Activated naive CD4-positive, alpha-beta T cell treated with anti-CD3 and anti-CD28 coated beads for 36 hours (primary cell): ENCODE measurements at regions not wholly inside any gene's neighbourhood (a gene's known extent, or its start where the extent isn't known, plus 50 kb on each side); places are given as distances from the start of the nearest gene placed in this dataset.
"Not testable (repeated sequence)": the region's sequence is repeated elsewhere in the genome, so short reads cannot be mapped to it uniquely, and the experiment has no call there.

Experiments
- CTCF ChIA-PET: fragments of 350-600 bp; sonication (Branson Sonifier 250); formaldehyde crosslinking; loops from one replicate; lab custom pipeline; 2021; ENCODE audit warnings: antibody characterized with exemption; lab: Charles Lee
- DNase-seq: peaks from one replicate; pipeline ENCODE4 v3.0.0-alpha.2; 2020
- H3K27ac Mint-ChIP-seq: one replicate; pipeline ENCODE4 v1.8.0; 2021; ENCODE audit warnings: mild to moderate bottlenecking, mixed read lengths
- H3K27me3 Mint-ChIP-seq: one replicate; pipeline ENCODE4 v1.8.0; 2021; ENCODE audit warnings: low read depth, mixed read lengths
- H3K36me3 Mint-ChIP-seq: one replicate; pipeline ENCODE4 v1.8.0; 2021; ENCODE audit warnings: low read depth, mixed read lengths
- H3K4me1 Mint-ChIP-seq: one replicate; pipeline ENCODE4 v1.8.0; 2021; ENCODE audit warnings: low read depth, mixed read lengths
- H3K4me3 Mint-ChIP-seq: one replicate; pipeline ENCODE4 v1.8.0; 2021; ENCODE audit warnings: mild to moderate bottlenecking, moderate library complexity, mixed read lengths
- H3K9me3 Mint-ChIP-seq: one replicate; pipeline ENCODE4 v1.8.0; 2021; ENCODE audit warnings: mixed read lengths
- intact Hi-C: fragments of 100-400 bp; cut with micrococcal nuclease; formaldehyde crosslinking; loops from one replicate; pipeline ENCODE4 v1.15.1; 2023

DNA sequence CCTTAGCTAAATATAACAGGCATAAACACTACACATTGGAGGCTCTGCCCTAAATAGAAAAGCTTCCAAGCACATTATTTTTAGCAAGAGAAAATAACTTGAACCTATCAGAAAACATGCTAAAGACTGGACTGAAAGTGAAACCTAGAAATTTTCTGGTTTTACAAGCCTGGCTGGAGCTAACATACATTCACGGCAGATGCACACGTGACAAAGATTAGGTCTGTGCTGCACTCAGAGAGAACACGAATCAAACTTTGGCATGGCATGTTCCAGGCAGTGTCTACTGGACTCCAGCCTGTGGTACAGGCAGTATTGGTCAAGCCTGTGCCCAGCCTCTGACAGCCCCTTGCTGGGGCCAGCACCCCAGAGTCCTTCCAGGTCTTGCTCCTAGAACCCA lies 94.1 kb upstream of the PCBD1 start:
- DNase-seq, result no peak
- H3K9me3 Mint-ChIP-seq, result no peaks in the 10 kb centered on the region
- H3K4me1 Mint-ChIP-seq, result peaks cover 8% of the 10 kb centered on the region
- intact Hi-C loops, result no loop called here
- no peak overlapping the region for H3K4me3 Mint-ChIP-seq
- H3K36me3 Mint-ChIP-seq, result no peaks in the 10 kb centered on the region
- no peaks in the 10 kb centered on the region for H3K27me3 Mint-ChIP-seq
- H3K27ac Mint-ChIP-seq, result no peak overlapping the region
- CTCF ChIA-PET, result interaction anchor here (0.7 to 1.2 kb wide), 2 partner anchors 58 to 197 kb away, joined by 3 read pairs; no protein-coding TSS in a partner anchor

DNA sequence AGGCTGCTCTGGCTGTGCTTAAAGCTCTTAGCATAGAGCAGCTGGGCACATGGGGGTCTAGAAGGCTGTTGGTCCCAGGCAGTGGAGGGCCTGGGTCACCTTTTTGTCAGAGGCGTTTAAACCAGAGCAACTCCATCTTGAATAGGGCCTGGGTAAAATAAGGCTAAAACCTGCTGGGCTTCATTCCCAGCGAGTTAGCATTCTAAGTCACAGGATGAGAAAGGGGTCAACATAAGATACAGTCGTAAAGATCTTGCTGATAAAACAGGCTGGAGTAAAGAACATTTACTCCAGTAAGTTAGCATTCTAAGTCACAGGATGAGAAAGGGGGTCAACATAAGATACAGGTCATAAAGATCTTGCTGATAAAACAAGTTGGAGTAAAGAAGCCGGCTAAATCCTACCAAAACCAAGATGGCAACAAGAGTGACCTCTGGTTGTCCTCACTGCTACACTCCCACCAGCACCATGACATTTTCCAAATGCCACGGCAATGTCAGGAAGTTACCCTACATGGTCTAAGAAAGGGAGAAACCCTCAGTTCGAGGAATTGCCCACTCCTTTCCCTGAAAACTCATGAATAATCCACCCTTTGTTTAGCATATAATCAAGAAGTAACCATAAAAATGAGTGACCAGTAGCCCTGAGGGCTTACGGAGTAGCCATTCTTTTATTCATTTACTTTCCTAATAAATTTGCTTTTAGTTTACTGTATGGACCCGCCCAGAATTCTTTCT lies 96.8 kb upstream of the PCBD1 start:
- Mint-ChIP-seq H3K27me3 (no peaks in the 10 kb centered on the region), H3K4me3 (no peak overlapping the region), H3K4me1 (peaks cover 8% of the 10 kb centered on the region), H3K9me3 (no peaks in the 10 kb centered on the region), H3K27ac (no peak overlapping the region), H3K36me3 (no peaks in the 10 kb centered on the region)
- DNase-seq, result no peak
- intact Hi-C loops, result no loop called here
- CTCF ChIA-PET, result no interaction called here

DNA sequence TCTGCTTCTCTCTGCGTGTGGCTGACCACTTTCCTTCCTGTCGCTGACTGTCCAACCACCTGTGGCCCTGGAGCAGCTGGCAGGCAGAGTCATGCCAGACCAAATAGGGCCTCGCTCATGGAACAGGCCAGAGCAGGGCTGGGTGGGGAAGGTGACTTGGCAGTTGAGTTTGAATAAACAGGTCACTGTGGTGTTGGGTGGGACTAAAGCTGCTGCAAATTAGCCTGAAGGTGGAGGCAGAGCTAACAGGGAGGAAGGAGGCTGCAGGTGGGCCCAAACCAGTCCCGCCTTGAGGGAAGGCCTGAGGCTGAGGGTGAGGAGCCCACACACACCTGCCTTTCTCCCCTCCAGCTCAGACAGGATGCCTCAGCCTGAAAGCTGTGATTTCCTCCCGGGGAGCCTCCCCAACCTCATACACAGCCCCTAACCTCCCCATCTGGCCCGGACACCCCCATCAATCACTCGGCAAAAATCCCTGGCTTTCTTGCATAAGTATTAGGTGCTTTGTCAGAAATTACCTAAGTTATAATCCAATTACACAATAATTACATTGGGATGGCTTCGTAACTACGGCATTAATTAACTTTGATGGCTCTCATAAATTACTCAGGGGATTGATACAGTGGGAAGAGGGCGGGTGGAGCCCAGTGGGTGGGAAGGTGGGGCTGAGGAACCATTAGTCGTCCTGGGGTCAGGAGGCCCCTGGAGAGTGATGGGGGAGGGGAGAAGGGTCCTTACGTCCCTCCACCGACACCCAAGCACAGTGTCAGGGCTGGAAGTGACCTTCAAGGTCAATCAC lies 97.7 kb upstream of the PCBD1 start:
- Mint-ChIP-seq H3K4me3 (no peak overlapping the region), H3K36me3 (no peaks in the 10 kb centered on the region), H3K9me3 (no peaks in the 10 kb centered on the region), H3K4me1 (peaks cover 8% of the 10 kb centered on the region), H3K27ac (no peak overlapping the region), H3K27me3 (no peaks in the 10 kb centered on the region)
- no peak for DNase-seq
- intact Hi-C loops, result no loop called here
- CTCF ChIA-PET, result no interaction called here

DNA sequence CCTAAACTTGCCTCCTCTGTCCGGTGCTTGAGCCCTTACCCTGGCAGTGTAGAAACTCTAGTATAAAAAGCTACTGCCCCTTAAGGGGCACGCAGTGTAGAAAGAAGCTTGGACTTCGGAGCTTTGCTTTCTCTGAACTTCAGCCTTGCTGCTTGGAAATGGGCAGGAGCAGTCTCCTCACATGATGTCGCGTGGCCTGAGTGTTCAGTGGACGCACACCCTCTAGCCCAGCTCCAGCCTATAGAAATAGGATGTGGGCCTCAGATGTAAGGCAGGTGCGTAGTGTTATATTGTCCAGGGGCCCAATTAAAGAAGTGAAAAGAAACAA lies 98.2 kb upstream of the PCBD1 start:
- intact Hi-C loops, result no loop called here
- Mint-ChIP-seq H3K27me3 (no peaks in the 10 kb centered on the region), H3K36me3 (no peaks in the 10 kb centered on the region), H3K4me1 (peaks cover 8% of the 10 kb centered on the region), H3K4me3 (no peak overlapping the region), H3K9me3 (no peaks in the 10 kb centered on the region), H3K27ac (no peak overlapping the region)
- CTCF ChIA-PET, result no interaction called here
- no peak for DNase-seq

- H3K4me3 Mint-ChIP-seq, result no peak overlapping the region
- no peaks in the 10 kb centered on the region for H3K9me3 Mint-ChIP-seq
- no peaks in the 10 kb centered on the region for H3K27me3 Mint-ChIP-seq
- no peaks in the 10 kb centered on the region for H3K36me3 Mint-ChIP-seq
- intact Hi-C loops, result no loop called here
- CTCF ChIA-PET, result no interaction called here
- peaks cover 4% of the 10 kb centered on the region for H3K4me1 Mint-ChIP-seq
- no peak for DNase-seq
- H3K27ac Mint-ChIP-seq, result no peak overlapping the region
Observed at GRCh38 chr10:70987396-70988130, 99.2 kb upstream of the PCBD1 start.

DNA sequence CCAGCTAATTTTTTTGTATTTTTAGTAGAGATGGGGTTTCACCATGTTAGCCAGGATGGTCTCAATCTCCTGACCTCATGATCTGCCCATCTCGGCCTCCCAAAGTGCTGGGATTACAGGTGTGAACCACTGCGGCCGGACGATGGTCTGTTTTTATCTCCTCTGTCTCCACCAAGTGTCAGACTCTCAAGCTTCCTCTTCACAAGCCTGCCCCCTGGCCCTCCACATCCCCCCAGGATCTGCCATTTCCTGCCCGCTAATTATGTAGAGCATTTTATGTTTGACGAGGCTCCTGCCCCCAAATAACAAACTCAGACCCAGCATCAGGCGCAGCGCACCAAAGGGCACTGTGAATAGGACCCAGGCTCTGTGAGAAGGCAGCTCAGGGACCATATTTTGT lies 101.8 kb upstream of the PCBD1 start:
- intact Hi-C loops, H3K27me3 Mint-ChIP-seq, H3K4me3 Mint-ChIP-seq, H3K4me1 Mint-ChIP-seq, DNase-seq, H3K36me3 Mint-ChIP-seq, H3K9me3 Mint-ChIP-seq, H3K27ac Mint-ChIP-seq: not testable (repeated sequence)
- CTCF ChIA-PET, result interaction anchor here (1.1 kb wide), 1 partner anchor 65 kb away, joined by 3 read pairs; no protein-coding TSS in a partner anchor

DNA sequence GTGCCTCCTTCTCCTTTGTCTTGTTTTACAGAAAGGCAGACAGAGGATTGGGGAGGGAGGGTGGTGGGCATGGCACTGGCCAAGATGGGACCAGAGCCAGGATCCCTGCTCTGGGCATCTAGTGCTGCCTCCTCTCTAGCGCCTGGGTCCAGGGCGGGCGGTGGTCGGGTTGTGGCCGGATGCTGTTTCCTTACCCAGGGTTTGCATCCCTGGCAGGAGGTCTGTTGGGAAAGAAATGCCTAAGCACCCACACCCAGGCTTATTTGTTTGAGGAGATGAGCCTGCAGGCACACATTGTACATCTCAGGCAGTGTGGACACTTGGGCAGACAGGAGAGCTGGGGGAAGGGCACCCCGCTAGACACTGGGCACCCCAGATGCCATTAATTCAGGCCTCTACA lies 102.3 kb upstream of the PCBD1 start:
- intact Hi-C loops, result no loop called here
- no peak for DNase-seq
- Mint-ChIP-seq H3K9me3 (no peaks in the 10 kb centered on the region), H3K4me3 (no peak overlapping the region), H3K27me3 (no peaks in the 10 kb centered on the region), H3K4me1 (no peaks in the 10 kb centered on the region), H3K36me3 (no peaks in the 10 kb centered on the region), H3K27ac (no peak overlapping the region)
- CTCF ChIA-PET, result no interaction called here

DNA sequence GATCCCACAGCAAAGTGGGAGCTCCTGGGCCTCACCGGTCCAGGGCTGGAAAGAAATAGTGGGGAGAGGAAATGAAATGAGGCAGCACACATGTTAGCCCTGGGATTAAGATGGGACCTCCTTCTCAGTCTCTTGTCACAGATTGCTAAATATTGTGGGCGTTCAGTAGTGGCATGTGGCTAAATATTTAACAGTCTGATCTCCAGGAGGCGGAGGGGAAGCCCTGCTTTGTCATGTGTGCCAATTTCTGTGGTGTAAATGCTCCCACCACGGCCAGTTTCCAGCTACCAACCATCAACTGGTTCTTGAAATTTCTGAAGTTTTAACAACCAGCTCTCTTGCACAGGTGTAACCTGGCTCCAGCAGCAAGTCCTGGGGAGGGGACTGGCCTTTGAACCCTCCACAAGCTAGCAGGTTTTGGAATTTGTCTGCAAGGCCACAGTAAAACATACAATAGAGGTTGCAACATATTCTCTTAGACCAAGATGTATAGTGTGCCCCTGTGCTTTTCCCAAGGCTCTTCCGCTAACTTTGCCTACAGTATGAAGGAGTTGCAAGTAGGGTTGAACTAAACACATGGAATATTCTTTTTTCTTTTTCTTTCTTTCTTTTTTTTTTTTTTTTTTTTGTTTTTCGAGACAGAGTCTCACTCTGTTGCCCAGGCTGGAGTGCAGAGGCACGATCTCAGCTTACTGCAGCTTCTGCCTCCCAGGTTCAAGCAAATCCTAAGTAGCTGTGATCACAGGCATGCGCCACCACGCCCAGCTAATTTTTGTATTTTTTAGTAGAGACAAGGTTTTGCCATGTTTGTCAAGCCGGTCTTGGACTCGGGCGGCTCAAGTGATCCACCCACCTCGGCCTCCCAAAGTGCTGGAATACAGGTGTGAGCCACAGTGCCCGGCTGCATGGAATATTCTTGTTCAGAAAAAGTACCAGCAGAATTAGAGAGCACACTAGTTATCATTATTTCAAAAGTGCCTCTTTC lies 103.1 kb upstream of the PCBD1 start:
- Mint-ChIP-seq H3K27me3 (no peaks in the 10 kb centered on the region), H3K9me3 (no peaks in the 10 kb centered on the region), H3K27ac (no peak overlapping the region), H3K4me3 (no peak overlapping the region), H3K36me3 (no peaks in the 10 kb centered on the region), H3K4me1 (no peaks in the 10 kb centered on the region)
- intact Hi-C loops, result no loop called here
- DNase-seq, result no peak
- CTCF ChIA-PET, result no interaction called here

GRCh38 chr10:70992436-70992835 lies 104.1 kb upstream of the PCBD1 start:
- H3K27ac Mint-ChIP-seq, result no peak overlapping the region
- no peak overlapping the region for H3K4me3 Mint-ChIP-seq
- no peak for DNase-seq
- no peaks in the 10 kb centered on the region for H3K27me3 Mint-ChIP-seq
- H3K36me3 Mint-ChIP-seq, result no peaks in the 10 kb centered on the region
- intact Hi-C loops, result no loop called here
- H3K9me3 Mint-ChIP-seq, result no peaks in the 10 kb centered on the region
- H3K4me1 Mint-ChIP-seq, result no peaks in the 10 kb centered on the region
- CTCF ChIA-PET, result no interaction called here

DNA sequence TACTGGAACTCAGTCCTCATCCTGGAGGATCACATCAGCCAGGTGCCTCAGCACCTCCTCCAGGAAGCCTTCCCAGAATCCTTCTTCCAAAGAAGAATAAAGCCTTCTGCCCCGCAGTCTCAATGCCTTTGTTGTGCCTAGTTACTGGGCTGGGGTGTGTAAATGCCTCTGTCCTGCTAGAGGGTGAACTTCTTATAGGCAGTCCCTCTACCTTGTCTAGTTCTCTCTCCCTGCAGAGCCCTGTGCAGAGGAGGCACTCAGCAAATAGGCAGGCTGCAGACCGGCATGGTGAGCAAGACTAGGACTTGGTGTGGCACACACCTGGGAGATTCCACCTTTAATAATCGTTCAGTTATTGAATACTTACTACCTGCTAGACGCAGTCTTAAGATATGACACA lies 104.7 kb upstream of the PCBD1 start:
- Mint-ChIP-seq H3K27me3 (no peaks in the 10 kb centered on the region), H3K9me3 (no peaks in the 10 kb centered on the region), H3K36me3 (no peaks in the 10 kb centered on the region), H3K4me3 (no peak overlapping the region), H3K4me1 (no peaks in the 10 kb centered on the region), H3K27ac (no peak overlapping the region)
- DNase-seq, result no peak
- intact Hi-C loops, result no loop called here
- CTCF ChIA-PET, result no interaction called here

- CTCF ChIA-PET, result no interaction called here
- H3K27ac Mint-ChIP-seq, result no peak overlapping the region
- no peaks in the 10 kb centered on the region for H3K27me3 Mint-ChIP-seq
- no peaks in the 10 kb centered on the region for H3K4me1 Mint-ChIP-seq
- no peak for DNase-seq
- peaks cover 2% of the 10 kb centered on the region for H3K9me3 Mint-ChIP-seq
- intact Hi-C loops, result no loop called here
- H3K4me3 Mint-ChIP-seq, result no peak overlapping the region
- H3K36me3 Mint-ChIP-seq, result no peaks in the 10 kb centered on the region
Observed at GRCh38 chr10:70996549-70996948, 108.2 kb upstream of the PCBD1 start.

DNA sequence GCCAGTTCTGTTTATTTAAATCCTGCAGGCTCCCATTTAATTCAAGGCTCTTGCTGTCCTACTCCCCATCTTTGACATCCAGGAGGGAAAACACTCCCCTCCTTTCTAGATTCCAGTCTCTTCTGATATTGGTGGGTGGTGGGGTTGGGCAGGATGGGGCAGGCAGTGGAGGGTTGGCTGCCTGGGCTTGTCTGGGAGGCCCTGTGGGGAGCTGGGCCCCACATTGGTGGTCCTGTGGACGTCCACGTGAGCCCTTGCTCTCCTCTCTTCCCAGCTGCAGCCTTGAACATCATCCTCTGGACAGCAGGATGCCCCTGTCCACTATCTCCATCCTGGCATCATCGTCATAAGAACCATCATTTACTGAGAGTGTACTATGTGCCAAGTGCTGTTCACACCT lies 108.9 kb upstream of the PCBD1 start:
- H3K27ac Mint-ChIP-seq, result no peak overlapping the region
- H3K36me3 Mint-ChIP-seq, result no peaks in the 10 kb centered on the region
- intact Hi-C loops, result no loop called here
- H3K4me1 Mint-ChIP-seq, result no peaks in the 10 kb centered on the region
- no peak for DNase-seq
- peaks cover 2% of the 10 kb centered on the region for H3K9me3 Mint-ChIP-seq
- CTCF ChIA-PET, result no interaction called here
- no peaks in the 10 kb centered on the region for H3K27me3 Mint-ChIP-seq
- H3K4me3 Mint-ChIP-seq, result no peak overlapping the region
